Fibroblast of upper back skin (primary cell): ENCODE measurements at regions not wholly inside any gene's neighbourhood (a gene's known extent, or its start where the extent isn't known, plus 50 kb on each side); places are given as distances from the start of the nearest gene placed in this dataset.
A peak's percentile ranks its signal among the peaks of the same experiment; 100 is the strongest.
"Not testable (repeated sequence)": the region's sequence is repeated elsewhere in the genome, so short reads cannot be mapped to it uniquely, and the experiment has no call there.

Source experiments
- DNase-seq: peaks from one replicate; pipeline ENCODE4 v3.0.0-alpha.2; 2013

- DNase-seq, result peak; percentile 54
These were observed 284.1 kb downstream of the CD109 start for GRCh38 chr6:73980096-73980495.

- peak; percentile 19 for DNase-seq
These were observed 282.3 kb downstream of the CD109 start for GRCh38 chr6:73978330-73978729.

GRCh38 chr6:73972518-73972917 lies 276.5 kb downstream of the CD109 start:
- DNase-seq, result not testable (repeated sequence)

- DNase-seq, result peak; percentile 88
These were observed 274.3 kb downstream of the CD109 start for GRCh38 chr6:73969971-73970970.

GRCh38 chr6:73968221-73968757 lies 272.3 kb downstream of the CD109 start:
- DNase-seq, result peak; percentile 40

GRCh38 chr6:73965539-73966029 lies 269.6 kb downstream of the CD109 start:
- DNase-seq, result no peak

- no peak for DNase-seq
These were observed 268.3 kb downstream of the CD109 start for GRCh38 chr6:73964241-73964854.

- DNase-seq, result no peak
These were observed 266.9 kb downstream of the CD109 start for GRCh38 chr6:73962884-73963283.

- DNase-seq, result no peak
These were observed 260.3 kb downstream of the CD109 start for GRCh38 chr6:73956305-73956704.

- DNase-seq, result no peak
These were observed 259.8 kb downstream of the CD109 start for GRCh38 chr6:73955800-73956199.

GRCh38 chr6:73954881-73955280 lies 258.9 kb downstream of the CD109 start:
- DNase-seq, result no peak

GRCh38 chr6:73951183-73951582 lies 255.2 kb downstream of the CD109 start:
- DNase-seq, result peak; percentile 68

- DNase-seq, result no peak
These were observed 248.1 kb downstream of the CD109 start for GRCh38 chr6:73943930-73944652.

- DNase-seq, result peak; percentile 71
These were observed 247.4 kb downstream of the CD109 start for GRCh38 chr6:73943411-73943810.

- DNase-seq, result peak; percentile 71
These were observed 246.7 kb downstream of the CD109 start for GRCh38 chr6:73942592-73943186.

- DNase-seq, result no peak
These were observed 245.9 kb downstream of the CD109 start for GRCh38 chr6:73941892-73942291.

GRCh38 chr6:73937805-73938204 lies 241.8 kb downstream of the CD109 start:
- DNase-seq, result no peak

- no peak for DNase-seq
These were observed 236.9 kb downstream of the CD109 start for GRCh38 chr6:73932866-73933265.

- DNase-seq, result peak; percentile 29
These were observed 233.4 kb downstream of the CD109 start for GRCh38 chr6:73929405-73929804.

GRCh38 chr6:73927421-73927820 lies 231.4 kb downstream of the CD109 start:
- no peak for DNase-seq

- not testable (repeated sequence) for DNase-seq
These were observed 229.7 kb downstream of the CD109 start for GRCh38 chr6:73925703-73926102.

GRCh38 chr6:73923905-73924485 lies 228.0 kb downstream of the CD109 start:
- DNase-seq, result peak; percentile 76
